RWPE2 (cell line): ENCODE measurements at regions not wholly inside any gene's neighbourhood (a gene's known extent, or its start where the extent isn't known, plus 50 kb on each side); places are given as distances from the start of the nearest gene placed in this dataset.

Source experiments
- ATAC-seq: fragments of 200-7000 bp; cut with Tn5 transposase; 3 replicates; pipeline ENCODE4 v1.9.1; 2021; ENCODE audit warnings: low read depth
- DNase-seq: peaks from one replicate; pipeline ENCODE4 v3.0.0-alpha.2; 2020; ENCODE audit warnings: low spot score
- H3K27ac ChIP-seq: fragments of 450-650 bp; 2 replicates; pipeline ENCODE4 v1.5.1; 2017; ENCODE audit warnings: mild to moderate bottlenecking; ENCODE audit not compliant: poor library complexity, severe bottlenecking
- H3K27me3 ChIP-seq: fragments of 250-450 bp; sonication (Bioruptor Pico); 2 replicates; pipeline ENCODE4 v1.5.1; 2021; ENCODE audit warnings: mild to moderate bottlenecking, moderate library complexity; ENCODE audit not compliant: insufficient read depth, poor library complexity, severe bottlenecking
- H3K36me3 ChIP-seq: fragments of 250-450 bp; sonication (Bioruptor Pico); 2 replicates; pipeline ENCODE4 v1.5.1; 2020; ENCODE audit warnings: low read depth, mild to moderate bottlenecking, moderate library complexity
- H3K4me1 ChIP-seq: fragments of 250-450 bp; sonication (Bioruptor Pico); 2 replicates; pipeline ENCODE4 v1.5.1; 2021; ENCODE audit warnings: mild to moderate bottlenecking, moderate library complexity; ENCODE audit not compliant: insufficient read depth, poor library complexity, severe bottlenecking
- H3K4me3 ChIP-seq: fragments of 250-450 bp; sonication (Bioruptor Pico); 2 replicates; pipeline ENCODE4 v1.5.1; 2021; ENCODE audit warnings: mild to moderate bottlenecking, moderate library complexity; ENCODE audit not compliant: severe bottlenecking
- H3K9me3 ChIP-seq: fragments of 250-450 bp; sonication (Bioruptor Pico); 2 replicates; pipeline ENCODE4 v1.5.1; 2021; ENCODE audit warnings: mild to moderate bottlenecking, moderate library complexity; ENCODE audit not compliant: severe bottlenecking
- CTCF ChIP-seq: fragments of 450-650 bp; IDR thresholded peaks from one replicate; pipeline ENCODE4 v1.5.1; 2017; ENCODE audit warnings: mild to moderate bottlenecking, moderate library complexity; ENCODE audit not compliant: poor library complexity, severe bottlenecking

- no peak for TF ChIP-seq CTCF
- Histone ChIP-seq H3K4me1 (peaks cover 5% of the 10 kb centered on the region), H3K4me3 (no peak overlapping the region), H3K36me3 (no peaks in the 10 kb centered on the region), H3K27me3 (no peaks in the 10 kb centered on the region), H3K27ac (no peak overlapping the region), H3K9me3 (no peaks in the 10 kb centered on the region)
- ATAC-seq (no peak), DNase-seq (no peak)
These were observed 112.8 kb upstream of the PRKCQ start for GRCh38 chr10:6692856-6693255.

- DNase-seq (no peak), ATAC-seq (no peak)
- no peak overlapping the region for H3K4me3 ChIP-seq
- no peaks in the 10 kb centered on the region for H3K9me3 ChIP-seq
- no peak for TF ChIP-seq CTCF
- no peak overlapping the region for H3K27ac ChIP-seq
- H3K27me3 ChIP-seq: no peaks in the 10 kb centered on the region
- no peaks in the 10 kb centered on the region for H3K36me3 ChIP-seq
- peaks cover 5% of the 10 kb centered on the region for H3K4me1 ChIP-seq
These were observed 112.0 kb upstream of the PRKCQ start for GRCh38 chr10:6692103-6692502.

- Histone ChIP-seq H3K4me3 (no peak overlapping the region), H3K4me1 (peaks cover 5% of the 10 kb centered on the region), H3K27ac (no peak overlapping the region), H3K9me3 (no peaks in the 10 kb centered on the region), H3K36me3 (no peaks in the 10 kb centered on the region), H3K27me3 (no peaks in the 10 kb centered on the region)
- ATAC-seq (peak; percentile 84), DNase-seq (no peak)
- no peak for TF ChIP-seq CTCF
These were observed 109.0 kb upstream of the PRKCQ start for GRCh38 chr10:6689036-6689435.

GRCh38 chr10:6680735-6681134, 100.7 kb upstream of the PRKCQ start:
- no peak overlapping the region for H3K4me3 ChIP-seq
- no peaks in the 10 kb centered on the region for H3K27me3 ChIP-seq
- H3K27ac ChIP-seq: no peak overlapping the region
- no peaks in the 10 kb centered on the region for H3K4me1 ChIP-seq
- H3K36me3 ChIP-seq: no peaks in the 10 kb centered on the region
- ATAC-seq (no peak), DNase-seq (no peak)
- no peak for TF ChIP-seq CTCF
- H3K9me3 ChIP-seq: no peaks in the 10 kb centered on the region

- no peaks in the 10 kb centered on the region for H3K9me3 ChIP-seq
- ATAC-seq (no peak), DNase-seq (no peak)
- no peak overlapping the region for H3K4me3 ChIP-seq
- no peak overlapping the region for H3K27ac ChIP-seq
- no peaks in the 10 kb centered on the region for H3K4me1 ChIP-seq
- no peaks in the 10 kb centered on the region for H3K27me3 ChIP-seq
- no peaks in the 10 kb centered on the region for H3K36me3 ChIP-seq
- TF ChIP-seq CTCF: no peak
These were observed 98.9 kb upstream of the PRKCQ start for GRCh38 chr10:6678956-6679355.
